GM18907 (cell line): ENCODE measurements at regions not wholly inside any gene's neighbourhood (a gene's known extent, or its start where the extent isn't known, plus 50 kb on each side); places are given as distances from the start of the nearest gene placed in this dataset.
A peak's percentile ranks its signal among the peaks of the same experiment; 100 is the strongest.
"Not testable (repeated sequence)": the region's sequence is repeated elsewhere in the genome, so short reads cannot be mapped to it uniquely, and the experiment has no call there.

Source experiments
- ATAC-seq: cut with Tn5 transposase; IDR thresholded peaks from one replicate; pipeline ENCODE4 v1.9.1; 2021; ENCODE audit warnings: mild to moderate bottlenecking, moderate library complexity; ENCODE audit not compliant: unreplicated experiment

GRCh38 chr10:83476211-83476610 lies 663.1 kb upstream of the GHITM start:
- no peak for ATAC-seq

DNA sequence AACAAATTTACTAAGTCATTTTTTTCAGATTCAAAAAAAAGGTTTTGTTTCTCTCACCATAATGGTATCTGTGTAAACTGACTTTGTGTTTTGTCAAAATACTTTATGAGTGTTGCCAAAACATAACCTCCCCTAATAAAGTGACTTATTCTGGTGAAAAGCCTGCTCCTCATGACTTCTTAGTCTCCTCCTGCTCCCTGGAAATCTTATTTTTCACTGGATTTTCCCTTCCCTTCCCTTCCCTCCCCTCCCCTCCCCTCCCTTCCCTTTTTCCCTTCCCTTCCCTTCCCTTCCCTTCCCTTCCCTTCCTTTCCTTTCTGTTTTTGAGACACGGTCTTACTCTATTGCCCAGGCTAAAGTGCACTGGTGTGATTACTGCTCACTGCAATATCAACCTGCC lies 650.1 kb upstream of the GHITM start:
- ATAC-seq: no peak

- no peak for ATAC-seq
These were observed 647.3 kb upstream of the GHITM start for GRCh38 chr10:83492004-83492403.

- ATAC-seq: no peak
These were observed 626.6 kb upstream of the GHITM start for GRCh38 chr10:83512681-83513080.

DNA sequence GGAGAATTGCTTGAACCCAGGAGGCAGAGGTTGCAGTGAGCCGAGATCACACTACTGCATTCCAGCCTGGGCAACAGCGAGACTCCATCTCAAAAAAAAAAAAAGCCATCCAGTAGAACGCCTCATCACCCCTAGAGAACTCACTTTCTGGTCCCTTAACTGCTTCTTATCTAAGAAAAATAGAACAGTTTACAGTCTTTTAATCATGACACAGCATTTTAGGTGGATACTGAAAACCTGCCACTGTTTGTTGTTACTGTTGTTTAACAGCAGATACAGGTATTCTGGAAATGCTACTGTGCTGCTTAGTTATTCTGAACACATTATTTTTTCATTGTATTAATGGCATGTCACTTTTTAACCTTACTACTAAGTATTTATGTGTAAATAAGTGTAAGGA lies 624.3 kb upstream of the GHITM start:
- no peak for ATAC-seq

DNA sequence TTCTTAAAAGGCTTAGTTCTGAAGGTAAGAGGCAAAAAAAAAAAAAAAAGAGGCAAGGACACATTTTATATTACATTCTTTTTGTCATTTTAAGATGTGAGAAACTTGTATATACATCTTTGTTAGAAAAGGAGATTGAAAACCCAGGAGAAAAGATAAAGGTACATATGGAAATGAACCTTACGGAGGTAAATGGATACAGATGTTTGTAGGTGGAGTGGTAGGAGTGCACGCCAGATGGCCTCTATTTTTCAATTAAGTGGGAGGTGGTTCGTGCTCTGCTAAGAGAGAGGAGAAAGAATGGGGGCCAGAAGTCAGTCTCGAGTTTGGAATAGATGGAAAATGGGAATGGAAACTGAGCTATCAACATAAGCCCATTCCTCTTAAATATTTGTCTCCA lies 622.5 kb upstream of the GHITM start:
- no peak for ATAC-seq

DNA sequence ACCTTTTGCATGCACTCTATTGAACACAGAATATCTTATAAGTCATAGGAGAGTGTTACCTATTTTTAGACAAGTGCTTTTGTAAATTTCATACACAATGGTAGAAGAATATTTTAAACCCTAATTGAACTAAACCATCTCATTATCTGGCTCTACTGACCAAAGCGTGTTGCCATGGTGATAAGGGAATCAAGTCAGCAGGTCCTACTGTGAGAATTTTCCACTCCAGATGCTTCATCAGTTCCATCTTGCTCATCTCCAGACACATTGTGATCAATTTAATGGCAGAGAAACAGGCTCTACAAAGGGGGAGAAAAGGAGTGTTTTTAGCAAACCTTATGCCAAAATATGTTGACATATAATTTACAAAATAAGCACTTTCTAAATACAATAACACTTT lies 621.9 kb upstream of the GHITM start:
- no peak for ATAC-seq

DNA sequence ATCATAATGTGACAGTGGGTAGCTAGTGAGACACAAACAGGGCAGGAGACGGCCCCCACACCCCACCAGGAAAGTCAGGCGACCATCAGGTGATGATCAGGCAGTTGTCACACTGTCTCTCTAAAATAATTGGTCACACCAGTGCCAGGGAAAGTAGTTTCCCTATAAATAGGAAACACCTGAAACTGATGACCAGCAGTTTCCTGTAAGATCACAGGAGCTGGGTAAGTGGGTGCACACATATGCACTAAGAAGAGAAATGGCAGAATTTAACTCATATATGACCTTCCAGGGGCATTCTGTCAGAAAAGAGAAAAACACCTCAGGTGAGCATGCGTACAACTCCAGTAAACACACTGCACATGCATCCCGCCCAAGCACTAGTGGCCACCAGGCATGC lies 620.5 kb upstream of the GHITM start:
- ATAC-seq: no peak

GRCh38 chr10:83520386-83520785 lies 618.9 kb upstream of the GHITM start:
- ATAC-seq: not testable (repeated sequence)

- no peak for ATAC-seq
These were observed 616.9 kb upstream of the GHITM start for GRCh38 chr10:83522456-83522855.

- no peak for ATAC-seq
These were observed 616.4 kb upstream of the GHITM start for GRCh38 chr10:83522881-83523386.

DNA sequence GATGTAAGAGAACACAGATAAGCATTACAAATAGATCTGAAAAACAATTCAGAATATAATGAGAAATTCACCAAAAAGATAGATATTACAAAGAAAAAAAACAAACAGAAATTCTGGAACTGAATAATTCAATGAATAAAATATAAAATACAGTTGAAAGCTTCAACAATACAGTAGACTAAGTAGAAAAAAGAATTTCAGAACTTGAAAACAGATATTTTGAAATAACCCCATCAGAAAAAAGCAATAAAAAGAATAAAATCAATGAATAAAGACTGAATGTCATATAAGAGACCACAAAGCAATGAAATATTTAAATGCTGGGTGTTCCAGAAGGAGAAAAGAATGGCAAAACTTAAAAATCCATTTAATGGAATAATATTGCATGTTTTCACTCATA lies 611.4 kb upstream of the GHITM start:
- ATAC-seq: no peak

DNA sequence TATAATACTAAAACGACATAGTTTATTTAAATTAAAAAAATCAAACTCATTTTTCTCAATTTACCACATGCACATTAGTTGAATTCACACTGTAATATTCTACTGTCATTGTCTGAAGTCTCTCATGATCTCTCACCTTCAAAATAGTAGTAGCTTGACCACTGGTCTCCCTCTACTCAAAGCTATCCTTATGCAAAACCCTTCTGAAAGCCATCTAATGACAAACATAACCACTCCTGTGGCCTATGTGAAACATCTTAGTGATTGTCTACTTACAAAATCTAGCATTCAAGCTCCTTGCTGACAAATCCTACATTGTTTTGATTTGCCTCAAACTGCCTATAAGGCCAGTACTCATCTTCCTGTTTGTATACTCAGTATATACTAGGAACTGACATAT lies 606.0 kb upstream of the GHITM start:
- peak; percentile 45 for ATAC-seq

DNA sequence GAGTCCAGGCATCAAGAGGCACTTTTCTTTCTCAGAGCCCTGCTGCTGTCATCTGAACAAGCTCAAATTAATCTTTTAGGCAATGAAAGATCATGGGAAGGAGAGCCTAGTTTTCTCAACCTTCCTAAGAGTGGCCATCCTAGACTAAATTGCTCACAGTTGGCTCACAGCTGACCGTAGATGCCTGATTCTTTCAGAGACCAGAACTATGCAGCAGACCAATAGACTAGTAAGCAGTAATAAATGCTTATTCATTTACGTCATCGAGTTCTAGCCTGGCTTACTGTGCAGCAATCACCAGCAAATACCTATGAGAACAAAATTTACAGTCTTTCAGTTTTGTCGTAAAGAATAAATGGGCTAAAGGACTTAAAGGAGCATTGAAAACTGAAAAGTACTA lies 602.9 kb upstream of the GHITM start:
- no peak for ATAC-seq

DNA sequence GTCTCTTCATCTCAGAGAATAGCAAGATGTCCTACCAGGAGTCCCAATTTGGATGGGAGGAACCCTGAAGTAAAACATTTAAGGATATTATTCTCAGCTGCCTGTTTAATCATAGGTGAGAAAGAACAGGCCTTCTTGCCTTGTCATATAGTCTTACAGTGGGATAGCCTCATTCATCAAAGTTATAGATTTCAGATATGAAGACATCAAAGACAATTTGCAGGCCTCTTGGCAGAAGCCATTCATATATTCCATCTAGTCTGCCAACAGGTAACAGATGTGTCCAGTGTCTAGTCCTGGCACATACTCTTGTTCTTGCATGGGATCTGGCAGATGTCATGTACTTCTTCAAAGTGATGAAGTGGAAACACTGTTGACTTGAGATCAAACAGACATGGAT lies 601.3 kb upstream of the GHITM start:
- no peak for ATAC-seq

DNA sequence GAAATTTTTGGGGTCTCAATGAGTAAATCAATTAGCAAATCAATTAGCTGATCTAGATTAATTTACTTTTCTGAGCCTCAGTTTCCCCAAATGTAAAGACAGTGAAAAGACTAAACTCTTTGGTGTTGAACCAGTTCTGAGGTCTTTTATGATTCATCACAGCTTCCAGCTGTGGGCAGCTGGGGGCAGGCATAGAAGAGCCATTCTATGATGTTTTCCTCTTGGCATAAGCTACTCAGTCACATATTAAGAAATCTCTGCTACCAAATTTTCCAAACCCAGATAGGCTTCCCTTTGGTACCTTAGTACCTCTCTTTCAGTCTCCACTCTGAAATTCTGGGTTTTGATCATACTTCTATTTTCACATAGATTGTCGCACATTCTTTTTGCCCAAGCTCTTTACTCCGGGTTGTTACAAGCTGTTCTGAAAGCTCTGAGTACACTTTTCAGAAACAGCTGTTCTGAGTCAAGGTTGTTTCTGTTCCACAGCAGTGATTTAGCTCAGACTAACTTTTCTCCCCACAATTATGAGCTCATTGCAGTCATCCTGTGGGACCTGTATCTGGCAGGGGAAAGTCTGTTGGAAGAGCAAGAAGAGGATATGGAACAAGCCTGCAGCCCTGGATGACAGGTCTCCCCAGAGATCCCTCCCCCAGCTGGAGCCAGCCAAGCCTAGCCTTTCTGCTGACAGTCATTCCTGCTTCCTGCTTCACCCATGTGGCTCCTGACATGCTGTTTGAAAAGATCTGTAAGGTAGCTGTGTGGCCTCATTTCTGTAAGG lies 599.6 kb upstream of the GHITM start:
- ATAC-seq: peak; percentile 54

DNA sequence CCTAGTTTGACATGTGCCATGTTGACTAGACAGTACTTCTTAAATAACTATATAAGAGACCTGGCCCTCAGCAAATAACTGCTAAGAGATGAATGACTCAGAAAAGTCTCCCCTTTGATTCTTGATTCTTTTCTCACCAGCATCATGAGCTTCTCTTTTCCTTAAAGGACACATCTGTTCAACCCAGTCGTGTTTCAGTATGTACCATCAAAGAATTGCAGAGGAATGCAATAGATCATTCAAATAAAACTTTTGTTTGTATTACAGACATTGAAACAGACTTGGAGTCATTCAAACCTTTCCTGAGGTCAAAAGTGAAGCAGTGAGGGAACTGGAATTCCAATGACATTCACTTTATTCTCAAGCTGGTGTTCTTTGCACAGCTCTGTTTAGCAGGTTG lies 598.3 kb upstream of the GHITM start:
- no peak for ATAC-seq

GRCh38 chr10:83542774-83543411 lies 596.4 kb upstream of the GHITM start:
- peak; percentile 57 for ATAC-seq

- ATAC-seq: no peak
These were observed 595.4 kb upstream of the GHITM start for GRCh38 chr10:83543691-83544462.

DNA sequence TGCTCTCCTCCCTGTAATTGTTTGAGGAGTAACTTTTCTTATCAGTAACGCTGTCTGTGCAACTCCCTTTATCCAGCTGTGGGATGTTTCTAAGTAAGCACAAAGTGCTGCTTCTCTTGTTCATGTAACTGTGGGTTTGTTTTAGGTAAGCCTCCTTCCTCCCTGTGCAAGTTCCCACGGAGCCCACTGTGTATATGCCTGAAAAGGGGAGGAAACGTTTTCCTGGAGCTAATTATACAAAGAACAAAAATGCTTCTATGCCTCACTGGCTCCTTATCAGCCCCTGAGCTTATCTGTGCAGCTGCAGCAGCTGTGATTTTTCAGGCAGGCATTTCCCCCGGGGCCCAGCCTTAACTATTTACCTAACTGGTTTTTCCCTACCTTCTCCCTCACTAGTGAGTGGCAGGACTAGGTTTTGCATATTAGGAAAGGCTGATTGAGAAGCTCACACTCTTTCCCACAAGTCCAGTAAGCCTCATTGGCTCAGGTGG lies 593.4 kb upstream of the GHITM start:
- no peak for ATAC-seq

DNA sequence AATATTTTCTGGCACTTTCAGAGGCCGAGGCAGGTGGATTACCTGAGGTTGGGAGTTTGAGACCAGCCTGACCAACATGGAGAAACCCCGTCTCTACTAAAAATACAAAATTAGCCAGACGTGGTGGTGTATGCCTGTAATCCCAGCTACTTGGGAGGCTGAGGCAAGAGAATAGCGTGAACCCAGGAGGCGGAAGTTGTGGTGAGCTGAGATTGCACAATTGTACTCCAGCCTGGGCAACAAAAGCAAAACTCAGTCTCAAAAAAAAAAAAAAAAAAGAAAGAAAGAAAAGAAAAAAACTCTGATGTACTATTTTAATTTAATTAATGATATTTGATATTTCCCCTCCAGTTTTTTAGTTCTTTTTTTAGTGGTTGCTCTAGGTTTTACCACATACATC lies 588.1 kb upstream of the GHITM start:
- not testable (repeated sequence) for ATAC-seq

- ATAC-seq: no peak
These were observed 585.9 kb upstream of the GHITM start for GRCh38 chr10:83553366-83553765.
